HepG2 (cell line): ENCODE measurements at regions not wholly inside any gene's neighbourhood (a gene's known extent, or its start where the extent isn't known, plus 50 kb on each side); places are given as distances from the start of the nearest gene placed in this dataset.

ENCODE experiments used
- ATAC-seq: fragments of 200-7000 bp; cut with Tn5 transposase; 3 replicates; pipeline ENCODE4 v1.9.1; 2020; ENCODE audit warnings: mild to moderate bottlenecking, moderate library complexity
- BruUV-seq: library from RNA; stranded (reverse); fragments of 400-500 nt; replicated peaks from 2 replicates; lab custom pipeline; 2021; lab: Mats Ljungman, UMichigan
- CTCF ChIA-PET: fragments of 300-600 bp; formaldehyde crosslinking; extraction: SDS; loops from one replicate; lab custom pipeline; 2021; ENCODE audit warnings: low total read pairs, inconsistent platforms, low intra/inter-chr PET ratio; lab: Yijun Ruan, JAX
- POLR2A ChIA-PET: fragments of 350-600 bp; sonication (Branson Sonifier 250); formaldehyde crosslinking; loops from one replicate; lab custom pipeline; 2020; ENCODE audit warnings: antibody characterized with exemption, inconsistent platforms; lab: Yijun Ruan, JAX
- DNase-seq: peaks from one replicate; pipeline ENCODE4 v3.0.0-alpha.2; 2015; ENCODE audit warnings: low spot score
- FAIRE-seq: peaks from 3 replicates; lab custom pipeline; 2011; peaks lifted over from hg19 to GRCh38; lab: Jason Lieb, UNC
- H2AFZ ChIP-seq: one replicate; pipeline ENCODE4 v1.6.1; 2011; ENCODE audit warnings: low read length, inconsistent platforms
- H3K27ac ChIP-seq: fragments of 300-600 bp; 3 replicates; pipeline ENCODE4 v1.8.0; 2011; ENCODE audit warnings: mixed run types, mild to moderate bottlenecking, mixed read lengths, low read length, inconsistent platforms; ENCODE audit not compliant: insufficient read depth; ENCODE audit errors: extremely low read length
- H3K27me3 ChIP-seq, 2 experiments: fragments of 200-600 bp in 1 of 2; 2 replicates in 1 of 2; 3 replicates in 1 of 2; pipeline versions ENCODE4 v1.6.0 to v1.8.0; 2011; ENCODE audit warnings: low read length in 2 of 2, mild to moderate bottlenecking in 2 of 2, moderate library complexity in 2 of 2, inconsistent platforms in 1 of 2; ENCODE audit not compliant: insufficient read depth in 2 of 2, control insufficient read depth in 1 of 2
- H3K36me3 ChIP-seq, 2 experiments: fragments of 200-600 bp in 1 of 2; replicated peaks in 1 of 2; 2 replicates in 1 of 2; 3 replicates in 1 of 2; pipeline versions ENCODE4 v1.5.1 to v1.8.0; 2011; ENCODE audit warnings: low read length in 2 of 2, inconsistent platforms in 1 of 2; ENCODE audit not compliant: insufficient read depth in 2 of 2, control insufficient read depth in 1 of 2
- H3K4me1 ChIP-seq: 2 replicates; pipeline ENCODE4 v1.5.1; 2012; ENCODE audit warnings: low read length, inconsistent platforms; ENCODE audit not compliant: insufficient read depth
- H3K4me2 ChIP-seq: 2 replicates; pipeline ENCODE4 v1.6.0; 2011; ENCODE audit warnings: low read depth, low read length, inconsistent platforms
- H3K4me3 ChIP-seq, 3 experiments: fragments of 200-600 bp in 1 of 3; sonication (generic), shearing (Covaris generic) in 1 of 3; replicated peaks in 1 of 3; 2 replicates each; pipeline ENCODE4 v1.5.1; 2011 to 2016; ENCODE audit warnings: low read length in 3 of 3, inconsistent platforms in 2 of 3, low read depth in 2 of 3, mild to moderate bottlenecking in 2 of 3, control low read depth in 1 of 3, mixed read lengths in 1 of 3; ENCODE audit not compliant: insufficient read depth in 1 of 3
- H3K79me2 ChIP-seq: one replicate; pipeline ENCODE4 v1.6.1; 2011; ENCODE audit warnings: low read length, inconsistent platforms; ENCODE audit not compliant: insufficient read depth
- H3K9ac ChIP-seq: 2 replicates; pipeline ENCODE4 v1.6.0; 2011; ENCODE audit warnings: mild to moderate bottlenecking, low read depth, low read length, inconsistent platforms; ENCODE audit not compliant: insufficient read depth
- H3K9me3 ChIP-seq: 2 replicates; pipeline ENCODE4 v1.5.1; 2012; ENCODE audit warnings: mild to moderate bottlenecking, low read length
- H4K20me1 ChIP-seq: 2 replicates; pipeline ENCODE4 v1.6.0; 2011; ENCODE audit warnings: inconsistent platforms, mild to moderate bottlenecking, low read length, moderate library complexity; ENCODE audit not compliant: insufficient read depth
- IKZF4 ChIP-seq: sonication (generic); formaldehyde crosslinking; IDR thresholded peaks from 2 replicates; pipeline ENCODE4 v1.5.1; 2020; ENCODE audit warnings: borderline replicate concordance, mild to moderate bottlenecking, low read depth, missing genetic modification reagents; ENCODE audit errors: not compliant biosample characterization
- JUNB ChIP-seq: sonication (generic); formaldehyde crosslinking; IDR thresholded peaks from 2 replicates; pipeline ENCODE4 v1.8.0; 2022; ENCODE audit warnings: missing genetic modification reagents, mild to moderate bottlenecking, borderline replicate concordance
- KAT2B ChIP-seq: fragments of 150-350 bp; IDR thresholded peaks from 2 replicates; pipeline ENCODE4 v1.6.1; 2014; ENCODE audit warnings: low read depth, low read length, borderline replicate concordance
- NR2C2 ChIP-seq: sonication (generic); formaldehyde crosslinking; IDR thresholded peaks from 2 replicates; pipeline ENCODE4 v1.4.0; 2020; ENCODE audit warnings: missing genetic modification reagents, mild to moderate bottlenecking, moderate library complexity, borderline replicate concordance
- POLR2A ChIP-seq, 2 experiments: IDR thresholded peaks; 2 replicates each; pipeline ENCODE4 v1.6.1; 2011; ENCODE audit warnings: low read depth in 2 of 2, low read length in 2 of 2, mild to moderate bottlenecking in 1 of 2, moderate library complexity in 1 of 2; ENCODE audit not compliant: insufficient read depth in 1 of 2
- SSRP1 ChIP-seq: IDR thresholded peaks from 2 replicates; pipeline ENCODE4 v1.6.1; 2016; ENCODE audit warnings: control low read depth
- TAF15 ChIP-seq: fragments of 200-400 bp; formaldehyde crosslinking; IDR thresholded peaks from one replicate; pipeline ENCODE4 v1.6.1; 2018; ENCODE audit warnings: mild to moderate bottlenecking, low read depth, low read length; ENCODE audit not compliant: poor library complexity, severe bottlenecking
- TBX3 ChIP-seq: fragments of 450-650 bp; IDR thresholded peaks from 2 replicates; pipeline ENCODE4 v1.6.1; 2017; ENCODE audit warnings: antibody characterized with exemption, mild to moderate bottlenecking, inconsistent platforms, borderline replicate concordance
- TSC22D2 ChIP-seq: sonication (generic); formaldehyde crosslinking; IDR thresholded peaks from 2 replicates; pipeline ENCODE4 v1.5.1; 2020; ENCODE audit warnings: missing genetic modification reagents, mild to moderate bottlenecking, borderline replicate concordance
- ZBTB38 ChIP-seq: sonication (generic); formaldehyde crosslinking; IDR thresholded peaks from 2 replicates; pipeline ENCODE4 v1.5.1; 2020; ENCODE audit warnings: mild to moderate bottlenecking, missing genetic modification reagents
- ZNF547 ChIP-seq: sonication (generic); formaldehyde crosslinking; IDR thresholded peaks from 2 replicates; pipeline ENCODE4 v1.5.1; 2020; ENCODE audit warnings: mild to moderate bottlenecking, missing genetic modification reagents
- ZNF564 ChIP-seq: sonication (generic); formaldehyde crosslinking; IDR thresholded peaks from 2 replicates; pipeline ENCODE4 v1.8.1; 2023; ENCODE audit warnings: mild to moderate bottlenecking, missing genetic modification reagents
- ZNF780A ChIP-seq: sonication (generic); formaldehyde crosslinking; IDR thresholded peaks from 2 replicates; pipeline ENCODE4 v1.8.0; 2022; ENCODE audit warnings: mild to moderate bottlenecking, missing genetic modification reagents, moderate library complexity
- WGBS: methylation state at CpG from one replicate; pipeline ENCODE4 v1.1.6; 2017; ENCODE audit warnings: low lambda C conversion rate; 5-methylcytosine and 5-hydroxymethylcytosine counted together
- in situ Hi-C: cut with HindIII; loops from 2 replicates; pipeline ENCODE4 v1.10.0; 2017; ENCODE audit warnings: low pct_unique_long_range_greater_than_20kb; ENCODE audit not compliant: extremely low pct_ligation_motif_present
- intact Hi-C: fragments of 100-400 bp; cut with micrococcal nuclease; formaldehyde crosslinking; loops from one replicate; pipeline ENCODE4 v1.10.0; 2022; ENCODE audit not compliant: unreplicated experiment
- TF ChIP-seq, protein P1 (sequence below): sonication (generic); formaldehyde crosslinking; conservative IDR thresholded peaks from 2 replicates; pipeline ENCODE4 v1.4.0; 2020; ENCODE audit warnings: missing genetic modification reagents

DNA sequence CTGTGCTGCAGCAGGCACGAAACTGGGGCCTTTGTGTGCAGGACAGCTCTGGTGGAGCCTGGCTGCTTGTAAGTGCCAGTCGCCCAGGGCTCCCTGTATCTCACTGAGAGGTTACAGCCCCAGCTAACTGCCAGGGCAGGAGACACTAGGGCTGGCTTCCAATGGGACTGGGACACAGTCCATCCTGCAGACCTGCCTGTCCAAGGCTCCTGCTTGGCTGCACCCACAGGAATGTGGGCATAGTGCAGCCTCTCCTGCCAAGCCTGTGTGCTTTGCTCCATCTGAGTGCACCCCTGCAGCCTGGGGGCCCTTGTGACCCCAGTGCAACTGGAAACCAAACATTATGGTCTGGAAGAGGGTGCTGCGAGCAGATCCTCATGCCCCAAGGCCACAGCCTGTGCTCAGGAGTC, 144.0 kb downstream of the ADAM29 start:
- H3K27ac ChIP-seq = no peak overlapping the region
- H3K4me1 ChIP-seq = no peaks in the 10 kb centered on the region
- no peaks in the 10 kb centered on the region for H3K36me3 ChIP-seq
- ATAC-seq (no peak), DNase-seq (no peak), FAIRE-seq (no peak)
- no peak overlapping the region for H3K4me3 ChIP-seq
- TF ChIP-seq ZNF547 (CRISPR knock-in tag) (no peak), TBX3 (no peak), TSC22D2 (no peak), IKZF4 (CRISPR knock-in tag) (no peak), SSRP1 (CRISPR knock-in tag) (no peak)
- TF ChIP-seq, protein P1, sequence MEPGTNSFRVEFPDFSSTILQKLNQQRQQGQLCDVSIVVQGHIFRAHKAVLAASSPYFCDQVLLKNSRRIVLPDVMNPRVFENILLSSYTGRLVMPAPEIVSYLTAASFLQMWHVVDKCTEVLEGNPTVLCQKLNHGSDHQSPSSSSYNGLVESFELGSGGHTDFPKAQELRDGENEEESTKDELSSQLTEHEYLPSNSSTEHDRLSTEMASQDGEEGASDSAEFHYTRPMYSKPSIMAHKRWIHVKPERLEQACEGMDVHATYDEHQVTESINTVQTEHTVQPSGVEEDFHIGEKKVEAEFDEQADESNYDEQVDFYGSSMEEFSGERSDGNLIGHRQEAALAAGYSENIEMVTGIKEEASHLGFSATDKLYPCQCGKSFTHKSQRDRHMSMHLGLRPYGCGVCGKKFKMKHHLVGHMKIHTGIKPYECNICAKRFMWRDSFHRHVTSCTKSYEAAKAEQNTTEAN (CRISPR knock-in tag) = no peak
- no peak overlapping the region for H3K4me2 ChIP-seq
- intact Hi-C loops (no loop called here), in situ Hi-C loops (no loop called here)
- BruUV-seq = no TSS peak
- CTCF ChIA-PET = no interaction called here
- H4K20me1 ChIP-seq = no peaks in the 10 kb centered on the region
- WGBS = no CpG with 5 or more reads among the region's 3 CpGs
- peaks cover 78% of the 10 kb centered on the region for H3K9me3 ChIP-seq
- no peaks in the 10 kb centered on the region for H3K79me2 ChIP-seq
- H3K27me3 ChIP-seq = no peaks in the 10 kb centered on the region
- POLR2A ChIA-PET = no interaction called here
- H3K9ac ChIP-seq = no peak overlapping the region
- H2AFZ ChIP-seq = no peak overlapping the region

DNA sequence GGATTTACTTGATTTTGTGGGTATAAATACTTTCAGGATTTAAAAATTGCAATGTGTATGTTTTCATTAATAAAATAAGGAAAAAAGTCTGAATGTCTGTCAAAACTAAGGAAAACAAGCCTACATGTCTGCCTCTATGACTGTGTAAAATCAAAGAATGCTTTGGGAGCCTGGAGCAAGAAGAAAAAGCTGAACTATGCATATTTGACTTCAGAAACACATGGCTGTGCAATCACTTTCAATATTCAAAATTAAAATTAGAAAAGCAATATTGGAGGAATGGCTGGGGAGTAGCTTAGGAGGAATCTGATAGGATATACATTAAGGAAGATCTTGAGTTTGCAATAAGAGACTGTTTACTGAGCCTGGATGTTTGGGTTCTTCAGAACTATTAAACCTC, 147.1 kb downstream of the ADAM29 start:
- Histone ChIP-seq H3K79me2 (no peaks in the 10 kb centered on the region), H3K4me2 (no peak overlapping the region), H3K9ac (no peak overlapping the region), H3K4me1 (no peaks in the 10 kb centered on the region), H3K27ac (no peak overlapping the region), H3K4me3 (no peak overlapping the region), H4K20me1 (no peaks in the 10 kb centered on the region), H3K9me3 (peaks cover 80% of the 10 kb centered on the region), H3K36me3 (no peaks in the 10 kb centered on the region), H2AFZ (no peak overlapping the region), H3K27me3 (no peaks in the 10 kb centered on the region)
- FAIRE-seq (no peak), ATAC-seq (no peak), DNase-seq (no peak)
- POLR2A ChIA-PET = no interaction called here
- BruUV-seq = no TSS peak
- no peak for TF ChIP-seq KAT2B
- TF ChIP-seq ZBTB38 (CRISPR knock-in tag) = no peak
- TF ChIP-seq TAF15 = no peak
- no peak for TF ChIP-seq NR2C2 (CRISPR knock-in tag)
- no peak for TF ChIP-seq ZNF564 (CRISPR knock-in tag)
- TF ChIP-seq JUNB = no peak
- TF ChIP-seq ZNF780A (CRISPR knock-in tag) = no peak
- TF ChIP-seq POLR2A (IDR thresholded peaks at IDR 0.05; ENCODE audit: insufficient read depth in 1 of 2, low read depth in 2 of 2, low read length in 2 of 2) = no peak
- CTCF ChIA-PET = no interaction called here
- intact Hi-C loops (no loop called here), in situ Hi-C loops (no loop called here)
